Chondrocyte (in vitro differentiated cells): ENCODE measurements at regions not wholly inside any gene's neighbourhood (a gene's known extent, or its start where the extent isn't known, plus 50 kb on each side); places are given as distances from the start of the nearest gene placed in this dataset.

Experiments
- DNase-seq: peaks from one replicate; pipeline ENCODE4 v3.0.0; 2021; ENCODE audit warnings: mixed read lengths, low spot score
- H3K27ac Mint-ChIP-seq: one replicate; pipeline ENCODE4 v1.8.0; 2021; ENCODE audit warnings: mild to moderate bottlenecking, moderate library complexity, mixed read lengths; ENCODE audit not compliant: unreplicated experiment
- H3K27me3 Mint-ChIP-seq: 2 replicates; pipeline ENCODE4 v1.8.0; 2021; ENCODE audit warnings: low read depth, mixed read lengths
- H3K36me3 Mint-ChIP-seq: 2 replicates; pipeline ENCODE4 v1.8.0; 2021; ENCODE audit warnings: low read depth, mixed read lengths
- H3K4me1 Mint-ChIP-seq: 2 replicates; pipeline ENCODE4 v1.8.0; 2021; ENCODE audit warnings: low read depth, mild to moderate bottlenecking, mixed read lengths
- H3K4me3 Mint-ChIP-seq: one replicate; pipeline ENCODE4 v1.8.0; 2021; ENCODE audit warnings: mild to moderate bottlenecking, moderate library complexity, mixed read lengths; ENCODE audit not compliant: unreplicated experiment
- H3K9me3 Mint-ChIP-seq: 2 replicates; pipeline ENCODE4 v1.8.0; 2021; ENCODE audit warnings: low read depth, mixed read lengths
- TF ChIP-seq, protein P1 (sequence below): fragments of 200-600 bp; sonication (generic); IDR thresholded peaks from 2 replicates; pipeline ENCODE4 v1.5.0; 2021; ENCODE audit warnings: antibody characterized with exemption, mild to moderate bottlenecking, moderate library complexity

DNA sequence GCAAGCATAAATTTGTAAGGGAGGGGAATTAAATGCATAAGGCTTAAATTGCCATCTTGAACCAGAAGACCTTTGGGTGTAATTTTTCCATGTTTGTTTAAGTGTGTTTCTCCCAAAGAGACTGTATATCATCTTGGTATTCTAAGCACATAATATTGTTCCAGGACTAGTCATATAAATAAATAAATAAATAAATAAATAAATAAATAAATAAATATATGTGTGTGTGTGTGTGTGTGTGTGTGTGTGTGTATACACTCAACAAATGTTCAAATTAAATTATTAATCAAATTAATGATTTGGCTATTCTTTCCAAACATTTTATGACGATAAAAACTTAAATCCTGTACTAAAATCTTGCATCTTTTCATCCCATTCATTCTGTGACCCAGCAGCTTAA is 867.8 kb upstream of the KLHL29 start:
- no peak for DNase-seq
- Mint-ChIP-seq H3K27ac (no peak overlapping the region), H3K4me3 (no peak overlapping the region), H3K9me3 (peaks cover 3% of the 10 kb centered on the region), H3K36me3 (no peaks in the 10 kb centered on the region), H3K4me1 (no peaks in the 10 kb centered on the region), H3K27me3 (no peaks in the 10 kb centered on the region)
- TF ChIP-seq, protein P1, sequence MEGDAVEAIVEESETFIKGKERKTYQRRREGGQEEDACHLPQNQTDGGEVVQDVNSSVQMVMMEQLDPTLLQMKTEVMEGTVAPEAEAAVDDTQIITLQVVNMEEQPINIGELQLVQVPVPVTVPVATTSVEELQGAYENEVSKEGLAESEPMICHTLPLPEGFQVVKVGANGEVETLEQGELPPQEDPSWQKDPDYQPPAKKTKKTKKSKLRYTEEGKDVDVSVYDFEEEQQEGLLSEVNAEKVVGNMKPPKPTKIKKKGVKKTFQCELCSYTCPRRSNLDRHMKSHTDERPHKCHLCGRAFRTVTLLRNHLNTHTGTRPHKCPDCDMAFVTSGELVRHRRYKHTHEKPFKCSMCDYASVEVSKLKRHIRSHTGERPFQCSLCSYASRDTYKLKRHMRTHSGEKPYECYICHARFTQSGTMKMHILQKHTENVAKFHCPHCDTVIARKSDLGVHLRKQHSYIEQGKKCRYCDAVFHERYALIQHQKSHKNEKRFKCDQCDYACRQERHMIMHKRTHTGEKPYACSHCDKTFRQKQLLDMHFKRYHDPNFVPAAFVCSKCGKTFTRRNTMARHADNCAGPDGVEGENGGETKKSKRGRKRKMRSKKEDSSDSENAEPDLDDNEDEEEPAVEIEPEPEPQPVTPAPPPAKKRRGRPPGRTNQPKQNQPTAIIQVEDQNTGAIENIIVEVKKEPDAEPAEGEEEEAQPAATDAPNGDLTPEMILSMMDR: no peak

DNA sequence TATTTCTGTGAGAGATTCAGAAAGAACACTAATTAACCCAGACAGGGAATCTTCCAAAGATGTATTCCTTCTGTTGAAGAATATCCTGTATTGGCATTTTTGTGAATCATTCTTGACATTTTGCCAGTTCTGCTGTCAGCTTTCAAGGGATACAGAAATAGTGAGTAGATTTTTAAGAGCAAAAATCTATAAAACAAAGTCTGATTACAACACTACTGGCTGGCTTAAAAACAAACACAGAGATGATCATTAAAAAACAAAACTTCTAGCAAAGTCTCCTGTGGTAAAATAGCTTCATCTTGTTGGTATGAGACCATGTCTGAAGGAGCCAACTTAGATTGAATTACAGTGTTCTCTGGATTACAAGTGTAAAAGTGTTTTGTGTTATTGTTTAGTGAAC is 866.3 kb upstream of the KLHL29 start:
- no peak for DNase-seq
- no peak overlapping the region for H3K27ac Mint-ChIP-seq
- H3K36me3 Mint-ChIP-seq: no peaks in the 10 kb centered on the region
- no peak overlapping the region for H3K4me3 Mint-ChIP-seq
- peaks cover 3% of the 10 kb centered on the region for H3K9me3 Mint-ChIP-seq
- no peaks in the 10 kb centered on the region for H3K27me3 Mint-ChIP-seq
- TF ChIP-seq, protein P1: no peak
- no peaks in the 10 kb centered on the region for H3K4me1 Mint-ChIP-seq

DNA sequence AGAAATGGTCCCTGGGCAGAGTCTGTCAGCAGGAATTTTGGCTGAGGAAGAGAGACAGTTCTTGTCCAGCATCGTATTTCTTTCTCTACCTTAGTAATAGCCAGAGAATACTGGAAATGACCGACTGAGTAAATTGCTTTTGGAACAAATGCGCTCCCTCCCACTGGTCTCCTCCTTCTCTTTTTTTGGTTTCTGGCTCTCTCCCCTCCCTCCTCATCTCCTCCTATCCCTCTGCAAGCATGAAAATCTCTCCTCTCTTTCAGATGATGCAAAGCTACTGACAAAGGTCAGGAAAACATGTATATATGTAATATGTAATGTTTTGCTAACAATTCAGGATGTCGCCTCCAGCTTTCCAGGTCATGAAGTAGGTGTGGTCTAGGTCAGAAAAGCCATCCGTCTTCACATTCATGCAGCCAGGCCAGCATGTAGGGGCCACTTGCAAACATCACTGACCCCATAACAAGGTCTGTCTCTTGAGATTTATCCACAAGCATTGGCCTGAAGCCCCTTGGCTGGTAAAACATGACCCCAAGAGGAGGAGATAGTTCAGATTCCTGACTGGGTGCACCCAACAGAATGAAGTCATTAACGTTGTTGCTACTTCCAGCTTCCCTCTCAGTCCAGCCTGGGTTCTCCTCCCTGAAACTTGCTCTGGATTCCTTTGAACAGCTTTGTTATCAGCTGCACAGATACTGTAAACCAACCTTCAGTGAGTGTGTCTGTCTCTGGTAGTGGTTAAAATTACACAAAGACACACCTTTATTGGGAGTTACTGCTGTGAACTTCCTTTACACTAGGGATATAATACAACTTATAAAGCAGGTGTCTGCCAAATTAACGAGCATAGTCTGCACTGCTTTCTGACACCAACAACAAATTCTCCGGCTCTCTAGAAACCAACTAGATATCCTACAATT is 864.4 kb upstream of the KLHL29 start:
- no peak overlapping the region for H3K4me3 Mint-ChIP-seq
- H3K27me3 Mint-ChIP-seq: no peaks in the 10 kb centered on the region
- H3K27ac Mint-ChIP-seq: no peak overlapping the region
- no peaks in the 10 kb centered on the region for H3K36me3 Mint-ChIP-seq
- DNase-seq: no peak
- TF ChIP-seq, protein P1: no peak
- H3K9me3 Mint-ChIP-seq: peaks cover 6% of the 10 kb centered on the region
- no peaks in the 10 kb centered on the region for H3K4me1 Mint-ChIP-seq

- Mint-ChIP-seq H3K27ac (no peak overlapping the region), H3K4me3 (no peak overlapping the region), H3K27me3 (no peaks in the 10 kb centered on the region), H3K9me3 (peaks cover 10% of the 10 kb centered on the region), H3K36me3 (no peaks in the 10 kb centered on the region), H3K4me1 (no peaks in the 10 kb centered on the region)
- DNase-seq: no peak
- TF ChIP-seq, protein P1: no peak
Measured at GRCh38 chr2:22521620-22522019, 863.4 kb upstream of the KLHL29 start.

DNA sequence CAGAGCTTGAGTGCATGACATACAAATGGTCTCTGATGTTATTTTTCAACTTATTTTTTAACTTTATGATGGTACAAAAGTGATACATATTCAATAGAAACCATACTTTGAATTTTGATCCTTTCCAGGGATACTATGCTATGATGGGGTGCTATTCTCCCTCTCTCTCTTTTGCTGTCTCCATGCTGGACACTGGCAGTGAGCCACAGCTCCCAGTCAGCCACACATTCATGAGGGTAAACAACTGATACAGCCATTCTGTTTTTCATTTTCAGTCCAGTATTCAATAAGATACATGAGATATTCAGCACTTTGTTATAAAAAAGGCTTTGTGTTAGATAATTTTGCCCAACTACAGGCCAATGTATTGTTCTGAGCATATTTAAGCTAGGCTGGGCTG is 859.3 kb upstream of the KLHL29 start:
- TF ChIP-seq, protein P1: no peak
- Mint-ChIP-seq H3K27ac (no peak overlapping the region), H3K27me3 (no peaks in the 10 kb centered on the region), H3K36me3 (no peaks in the 10 kb centered on the region), H3K4me3 (no peak overlapping the region), H3K9me3 (peaks cover 21% of the 10 kb centered on the region), H3K4me1 (no peaks in the 10 kb centered on the region)
- DNase-seq: no peak
